ENCODE measurements at regions not wholly inside any gene's neighbourhood (a gene's known extent, or its start where the extent isn't known, plus 50 kb on each side); places are given as distances from the start of the nearest gene placed in this dataset.

DNA sequence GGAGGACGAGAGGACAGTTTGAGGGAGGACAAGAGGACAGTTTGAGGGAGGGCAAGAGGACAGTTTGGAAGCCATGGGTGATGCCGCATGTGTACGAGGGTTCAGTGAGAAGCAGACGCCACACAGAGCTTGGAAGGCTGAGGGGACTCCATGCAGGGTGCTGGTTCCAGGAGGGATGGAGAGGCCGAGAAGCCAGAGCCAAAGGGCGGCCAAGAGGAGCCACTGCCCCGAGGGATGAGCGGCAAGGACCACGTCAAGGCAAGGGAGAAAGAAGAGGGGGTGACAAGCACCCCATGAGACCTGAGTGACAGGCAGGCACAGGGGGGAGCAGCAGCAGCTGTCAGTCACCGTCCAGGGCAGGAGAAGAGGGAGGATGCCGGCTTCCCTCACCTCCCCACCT is 385.7 kb upstream of the MYT1L start:
- no peak for TF ChIP-seq POLR2A (IDR thresholded peaks at IDR 0.05)
- TF ChIP-seq, protein P1, sequence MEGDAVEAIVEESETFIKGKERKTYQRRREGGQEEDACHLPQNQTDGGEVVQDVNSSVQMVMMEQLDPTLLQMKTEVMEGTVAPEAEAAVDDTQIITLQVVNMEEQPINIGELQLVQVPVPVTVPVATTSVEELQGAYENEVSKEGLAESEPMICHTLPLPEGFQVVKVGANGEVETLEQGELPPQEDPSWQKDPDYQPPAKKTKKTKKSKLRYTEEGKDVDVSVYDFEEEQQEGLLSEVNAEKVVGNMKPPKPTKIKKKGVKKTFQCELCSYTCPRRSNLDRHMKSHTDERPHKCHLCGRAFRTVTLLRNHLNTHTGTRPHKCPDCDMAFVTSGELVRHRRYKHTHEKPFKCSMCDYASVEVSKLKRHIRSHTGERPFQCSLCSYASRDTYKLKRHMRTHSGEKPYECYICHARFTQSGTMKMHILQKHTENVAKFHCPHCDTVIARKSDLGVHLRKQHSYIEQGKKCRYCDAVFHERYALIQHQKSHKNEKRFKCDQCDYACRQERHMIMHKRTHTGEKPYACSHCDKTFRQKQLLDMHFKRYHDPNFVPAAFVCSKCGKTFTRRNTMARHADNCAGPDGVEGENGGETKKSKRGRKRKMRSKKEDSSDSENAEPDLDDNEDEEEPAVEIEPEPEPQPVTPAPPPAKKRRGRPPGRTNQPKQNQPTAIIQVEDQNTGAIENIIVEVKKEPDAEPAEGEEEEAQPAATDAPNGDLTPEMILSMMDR (IDR thresholded peaks at IDR 0.05), result no peak

Data from uterus (tissue), 2 donors.